ENCODE measurements at regions not wholly inside any gene's neighbourhood (a gene's known extent, or its start where the extent isn't known, plus 50 kb on each side); places are given as distances from the start of the nearest gene placed in this dataset.

- no peak overlapping the region for H2AFZ ChIP-seq (ENCODE audit: low read depth, low read length)
- no peaks in the 10 kb centered on the region for H3K36me3 ChIP-seq (ENCODE audit: insufficient read depth, low read length)
- no peak overlapping the region for H3K27ac ChIP-seq (ENCODE audit: low read length)
- H3K9ac ChIP-seq (ENCODE audit: low read depth, low read length): no peak overlapping the region
- no peaks in the 10 kb centered on the region for H3K4me1 ChIP-seq (ENCODE audit: insufficient read depth, low read length)
- no peaks in the 10 kb centered on the region for H3K79me2 ChIP-seq (ENCODE audit: insufficient read depth, low read length)
- TF ChIP-seq CTCF (IDR thresholded peaks at IDR 0.05; ENCODE audit: borderline replicate concordance, extremely low read depth, low read length, poor library complexity, severe bottlenecking) (no peak), EZH2 (IDR thresholded peaks at IDR 0.05; ENCODE audit: borderline replicate concordance, low read depth, low read length, severe bottlenecking) (no peak)
- no peak overlapping the region for H3K4me2 ChIP-seq (ENCODE audit: insufficient read depth, low read length)
- H4K20me1 ChIP-seq (ENCODE audit: insufficient read depth, low read length): no peaks in the 10 kb centered on the region
- peaks cover 8% of the 10 kb centered on the region for H3K27me3 ChIP-seq (ENCODE audit: insufficient read depth, low read length, poor library complexity)
- no peaks in the 10 kb centered on the region for H3K9me3 ChIP-seq (ENCODE audit: insufficient read depth, low read length, severe bottlenecking)
- DNase-seq: no peak
- ATAC-seq (ENCODE audit: insufficient read depth, low read depth): no peak
- H3K4me3 ChIP-seq (ENCODE audit: low read depth in 1 of 2, low read length in 2 of 2): no peak overlapping the region
Observed at GRCh38 chr3:5616873-5617272, 429.4 kb downstream of the EDEM1 start.

- no peak for DNase-seq
- Histone ChIP-seq H2AFZ (ENCODE audit: low read depth, low read length) (no peak overlapping the region), H3K27me3 (ENCODE audit: insufficient read depth, low read length, poor library complexity) (peaks cover 4% of the 10 kb centered on the region), H3K27ac (ENCODE audit: low read length) (no peak overlapping the region), H3K36me3 (ENCODE audit: insufficient read depth, low read length) (no peaks in the 10 kb centered on the region), H3K79me2 (ENCODE audit: insufficient read depth, low read length) (no peaks in the 10 kb centered on the region), H3K9me3 (ENCODE audit: insufficient read depth, low read length, severe bottlenecking) (no peaks in the 10 kb centered on the region), H3K4me3 (ENCODE audit: low read depth in 1 of 2, low read length in 2 of 2) (no peak overlapping the region), H3K9ac (ENCODE audit: low read depth, low read length) (no peak overlapping the region), H3K4me2 (ENCODE audit: insufficient read depth, low read length) (no peak overlapping the region), H4K20me1 (ENCODE audit: insufficient read depth, low read length) (no peaks in the 10 kb centered on the region), H3K4me1 (ENCODE audit: insufficient read depth, low read length) (no peaks in the 10 kb centered on the region)
- no peak for ATAC-seq (ENCODE audit: insufficient read depth, low read depth)
- TF ChIP-seq CTCF (IDR thresholded peaks at IDR 0.05; ENCODE audit: borderline replicate concordance, extremely low read depth, low read length, poor library complexity, severe bottlenecking): no peak
- TF ChIP-seq EZH2 (IDR thresholded peaks at IDR 0.05; ENCODE audit: borderline replicate concordance, low read depth, low read length, severe bottlenecking): no peak
Observed at GRCh38 chr3:5618170-5618569, 430.7 kb downstream of the EDEM1 start.

GRCh38 chr3:5630406-5630805 is 442.9 kb downstream of the EDEM1 start:
- ATAC-seq (ENCODE audit: insufficient read depth, low read depth) (no peak), DNase-seq (no peak)
- Histone ChIP-seq H3K36me3 (ENCODE audit: insufficient read depth, low read length) (no peaks in the 10 kb centered on the region), H3K27ac (ENCODE audit: low read length) (no peak overlapping the region), H3K4me3 (ENCODE audit: low read depth in 1 of 2, low read length in 2 of 2) (no peak overlapping the region), H3K27me3 (ENCODE audit: insufficient read depth, low read length, poor library complexity) (no peaks in the 10 kb centered on the region), H3K4me2 (ENCODE audit: insufficient read depth, low read length) (no peak overlapping the region), H2AFZ (ENCODE audit: low read depth, low read length) (no peak overlapping the region), H3K79me2 (ENCODE audit: insufficient read depth, low read length) (no peaks in the 10 kb centered on the region), H4K20me1 (ENCODE audit: insufficient read depth, low read length) (no peaks in the 10 kb centered on the region), H3K4me1 (ENCODE audit: insufficient read depth, low read length) (no peaks in the 10 kb centered on the region), H3K9ac (ENCODE audit: low read depth, low read length) (no peak overlapping the region), H3K9me3 (ENCODE audit: insufficient read depth, low read length, severe bottlenecking) (no peaks in the 10 kb centered on the region)
- TF ChIP-seq EZH2 (IDR thresholded peaks at IDR 0.05; ENCODE audit: borderline replicate concordance, low read depth, low read length, severe bottlenecking) (no peak), CTCF (IDR thresholded peaks at IDR 0.05; ENCODE audit: borderline replicate concordance, extremely low read depth, low read length, poor library complexity, severe bottlenecking) (no peak)

- Histone ChIP-seq H3K9ac (ENCODE audit: low read depth, low read length) (no peak overlapping the region), H3K36me3 (ENCODE audit: insufficient read depth, low read length) (no peaks in the 10 kb centered on the region), H3K4me2 (ENCODE audit: insufficient read depth, low read length) (no peak overlapping the region), H3K27me3 (ENCODE audit: insufficient read depth, low read length, poor library complexity) (no peaks in the 10 kb centered on the region), H3K9me3 (ENCODE audit: insufficient read depth, low read length, severe bottlenecking) (no peaks in the 10 kb centered on the region), H3K4me3 (ENCODE audit: low read depth in 1 of 2, low read length in 2 of 2) (no peak overlapping the region), H2AFZ (ENCODE audit: low read depth, low read length) (no peak overlapping the region), H3K79me2 (ENCODE audit: insufficient read depth, low read length) (no peaks in the 10 kb centered on the region), H4K20me1 (ENCODE audit: insufficient read depth, low read length) (no peaks in the 10 kb centered on the region), H3K4me1 (ENCODE audit: insufficient read depth, low read length) (no peaks in the 10 kb centered on the region), H3K27ac (ENCODE audit: low read length) (no peak overlapping the region)
- TF ChIP-seq CTCF (IDR thresholded peaks at IDR 0.05; ENCODE audit: borderline replicate concordance, extremely low read depth, low read length, poor library complexity, severe bottlenecking) (no peak), EZH2 (IDR thresholded peaks at IDR 0.05; ENCODE audit: borderline replicate concordance, low read depth, low read length, severe bottlenecking) (no peak)
- DNase-seq (no peak), ATAC-seq (ENCODE audit: insufficient read depth, low read depth) (no peak)
Observed at GRCh38 chr3:5633960-5634359, 446.5 kb downstream of the EDEM1 start.

Measured in DND-41 (cell line).